Renal cortical epithelial cell (primary cell): ENCODE measurements at regions not wholly inside any gene's neighbourhood (a gene's known extent, or its start where the extent isn't known, plus 50 kb on each side); places are given as distances from the start of the nearest gene placed in this dataset.

Experiments
- DNase-seq: peaks from one replicate; pipeline ENCODE4 v3.0.0-alpha.2; 2011; ENCODE audit warnings: low read depth

- DNase-seq, result no peak
These were observed 1422.9 kb downstream of the TBC1D22A start for GRCh38 chr22:48185071-48186055.

DNA sequence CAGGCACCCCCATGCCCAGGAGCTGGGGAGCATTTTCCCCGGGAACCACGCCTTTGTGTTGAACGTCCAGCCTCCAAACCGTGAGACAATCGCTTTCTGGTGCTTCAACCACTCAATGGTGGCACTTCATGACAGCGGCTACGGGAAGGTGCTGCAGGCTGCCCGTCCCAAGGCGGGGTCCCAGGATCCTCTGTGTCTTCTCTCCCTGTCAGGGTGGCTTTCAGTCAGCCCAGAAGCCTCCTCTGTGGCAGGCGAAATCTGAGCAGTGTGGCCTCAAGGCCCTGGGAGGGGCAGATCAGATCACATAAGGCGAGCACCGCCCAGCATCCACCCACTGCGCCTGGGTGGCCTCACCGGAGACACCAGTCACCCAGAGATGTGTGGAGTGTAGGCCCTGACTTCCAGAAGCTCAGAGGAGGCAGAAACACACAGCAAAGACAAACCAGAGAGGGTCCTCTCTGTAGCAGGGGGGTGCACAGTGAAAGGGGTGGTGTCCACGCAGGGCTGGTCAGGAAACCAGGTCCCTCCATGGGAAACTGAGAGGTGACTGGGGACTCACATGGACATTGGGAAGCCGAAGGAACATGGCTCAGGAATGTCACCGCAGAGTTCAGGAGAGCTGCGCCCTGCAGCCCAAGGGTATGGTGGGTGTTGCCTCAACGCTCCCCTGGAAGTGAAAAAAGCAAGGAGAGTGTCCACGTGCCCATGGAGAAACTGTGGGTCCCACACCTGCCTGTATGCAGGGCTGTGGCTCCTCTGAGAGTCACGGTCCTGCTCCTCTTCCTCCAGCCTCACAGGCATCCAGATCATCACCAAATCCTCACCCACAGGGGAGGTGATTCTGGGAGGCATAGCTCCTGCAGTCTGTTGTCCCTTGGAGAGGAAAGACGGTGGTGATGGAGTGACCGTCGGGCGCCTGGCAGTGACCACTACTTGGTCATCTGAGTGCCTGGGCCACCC, 1420.7 kb downstream of the TBC1D22A start:
- DNase-seq, result no peak

DNA sequence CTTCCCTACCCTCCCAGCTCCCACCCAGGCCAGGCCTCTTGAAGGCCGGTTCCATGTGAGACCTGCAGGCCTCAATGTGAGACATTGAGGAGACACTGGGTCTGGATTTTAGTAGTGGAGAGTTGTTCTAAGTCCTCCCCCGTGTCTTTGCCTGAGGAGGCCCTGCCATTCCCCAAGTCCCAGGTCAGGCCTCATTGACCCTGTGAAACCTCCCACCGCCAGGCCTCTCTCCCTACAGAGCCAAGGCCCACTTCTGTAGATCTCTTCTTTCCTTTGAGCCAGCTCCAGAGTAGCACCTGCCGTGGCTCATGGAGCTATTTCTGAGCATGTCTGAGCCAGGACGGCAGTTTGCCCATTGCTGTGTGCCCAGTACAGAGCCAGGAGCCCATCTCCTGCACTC, 1419.6 kb downstream of the TBC1D22A start:
- no peak for DNase-seq

GRCh38 chr22:48181263-48181955, 1419.0 kb downstream of the TBC1D22A start:
- DNase-seq, result no peak

DNA sequence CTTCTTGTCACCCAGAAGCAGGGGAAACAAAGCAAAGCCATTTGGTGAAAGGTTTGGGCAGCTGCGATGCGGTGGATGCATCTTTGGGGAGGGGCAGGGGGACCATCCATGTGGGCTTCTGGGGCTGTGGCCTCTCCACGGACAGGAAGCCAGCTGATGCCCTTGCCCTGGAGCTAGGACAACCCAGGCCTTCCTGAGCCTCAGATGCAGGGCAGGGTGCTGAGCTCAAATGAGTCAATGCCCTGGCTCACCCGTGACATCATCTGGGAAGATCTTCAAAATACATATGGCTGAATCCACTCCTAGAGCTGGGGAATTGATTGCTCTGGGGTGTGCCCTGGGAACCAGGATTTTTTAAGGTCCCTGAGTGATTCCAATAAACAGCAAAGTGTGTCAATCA, 1418.2 kb downstream of the TBC1D22A start:
- no peak for DNase-seq

- DNase-seq, result no peak
These were observed 1417.4 kb downstream of the TBC1D22A start for GRCh38 chr22:48179571-48180546.

GRCh38 chr22:48178536-48178935, 1416.1 kb downstream of the TBC1D22A start:
- no peak for DNase-seq

- no peak for DNase-seq
These were observed 1415.2 kb downstream of the TBC1D22A start for GRCh38 chr22:48177631-48178030.

GRCh38 chr22:48175721-48176120, 1413.3 kb downstream of the TBC1D22A start:
- DNase-seq, result no peak

GRCh38 chr22:48173773-48174160, 1411.3 kb downstream of the TBC1D22A start:
- DNase-seq, result no peak

DNA sequence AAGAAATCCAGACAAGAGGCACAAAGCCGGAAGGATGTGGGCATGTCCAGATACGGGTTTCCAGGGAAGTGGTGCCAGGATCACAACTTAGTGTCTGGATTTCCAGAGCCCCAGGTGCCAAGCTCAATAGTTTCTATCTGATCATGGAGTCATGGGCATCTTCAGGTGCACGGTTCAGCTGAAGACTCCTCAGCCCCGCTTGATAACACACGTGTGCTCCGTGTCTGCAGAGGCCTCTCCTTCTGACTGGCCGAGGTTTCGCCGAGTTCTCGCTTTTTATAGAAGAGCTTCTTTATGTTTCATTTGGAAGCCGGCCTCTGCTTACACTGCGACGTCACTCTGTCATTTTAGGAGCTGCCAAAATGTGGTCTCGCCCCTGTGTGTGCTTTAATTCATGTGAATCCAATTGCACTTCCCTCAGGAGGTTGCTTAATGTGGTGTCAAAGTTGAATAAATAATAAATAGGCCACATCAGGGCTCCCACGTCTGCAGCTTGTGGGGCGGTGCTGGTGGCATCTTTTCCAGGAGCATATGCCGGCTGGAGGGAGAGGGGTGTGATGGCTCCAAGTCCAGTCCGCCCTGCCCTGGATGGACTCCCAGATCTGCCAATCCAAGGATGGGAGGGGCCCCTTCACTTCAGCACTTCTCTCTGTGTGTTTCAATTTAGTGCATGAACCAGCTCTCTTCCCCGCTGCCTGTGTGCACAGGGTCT, 1410.8 kb downstream of the TBC1D22A start:
- DNase-seq, result no peak

DNA sequence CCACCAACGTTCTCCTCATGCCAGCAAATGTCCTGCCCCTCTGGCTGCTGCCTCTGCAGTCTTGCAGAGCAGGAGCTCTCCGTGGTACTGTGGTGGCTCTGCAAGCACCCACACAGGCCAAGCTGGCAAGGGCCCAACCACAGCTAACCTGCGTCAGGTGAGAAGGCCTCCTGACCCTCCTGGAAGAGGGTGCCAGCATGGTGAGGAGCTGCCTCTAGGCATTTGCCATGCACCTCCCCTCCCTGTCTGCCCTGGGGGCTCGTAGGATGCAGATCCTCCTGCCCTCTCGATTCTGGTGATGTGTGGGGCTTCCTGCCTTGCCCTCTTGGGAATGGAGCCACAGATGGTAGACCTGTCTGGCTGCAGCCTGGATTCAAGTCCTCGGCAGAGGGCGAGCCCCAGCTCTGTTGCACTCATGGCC, 1408.8 kb downstream of the TBC1D22A start:
- no peak for DNase-seq

GRCh38 chr22:48169227-48169626, 1406.8 kb downstream of the TBC1D22A start:
- DNase-seq, result no peak

- DNase-seq, result no peak
These were observed 1404.8 kb downstream of the TBC1D22A start for GRCh38 chr22:48167238-48167637.

DNA sequence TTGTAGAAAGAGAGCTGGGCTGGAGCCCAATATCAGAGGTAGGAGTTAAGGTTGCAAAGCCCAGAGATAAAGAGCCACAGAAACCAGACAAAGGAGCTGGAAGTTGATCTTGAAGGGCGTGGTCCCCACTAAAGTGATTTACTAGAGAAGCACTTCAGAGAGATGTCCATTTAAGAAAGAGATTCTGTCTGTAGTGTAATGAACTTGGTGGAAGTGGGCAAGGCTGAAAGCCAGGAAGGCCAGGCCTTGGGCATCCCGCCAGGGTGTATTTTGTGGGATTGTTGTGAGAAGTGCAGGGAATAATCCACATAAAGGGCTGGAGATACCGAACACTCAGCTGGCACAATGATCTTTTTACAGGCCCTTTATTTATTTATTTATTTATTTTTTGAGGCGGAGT, 1398.8 kb downstream of the TBC1D22A start:
- no peak for DNase-seq

- no peak for DNase-seq
These were observed 1395.2 kb downstream of the TBC1D22A start for GRCh38 chr22:48157676-48158075.

DNA sequence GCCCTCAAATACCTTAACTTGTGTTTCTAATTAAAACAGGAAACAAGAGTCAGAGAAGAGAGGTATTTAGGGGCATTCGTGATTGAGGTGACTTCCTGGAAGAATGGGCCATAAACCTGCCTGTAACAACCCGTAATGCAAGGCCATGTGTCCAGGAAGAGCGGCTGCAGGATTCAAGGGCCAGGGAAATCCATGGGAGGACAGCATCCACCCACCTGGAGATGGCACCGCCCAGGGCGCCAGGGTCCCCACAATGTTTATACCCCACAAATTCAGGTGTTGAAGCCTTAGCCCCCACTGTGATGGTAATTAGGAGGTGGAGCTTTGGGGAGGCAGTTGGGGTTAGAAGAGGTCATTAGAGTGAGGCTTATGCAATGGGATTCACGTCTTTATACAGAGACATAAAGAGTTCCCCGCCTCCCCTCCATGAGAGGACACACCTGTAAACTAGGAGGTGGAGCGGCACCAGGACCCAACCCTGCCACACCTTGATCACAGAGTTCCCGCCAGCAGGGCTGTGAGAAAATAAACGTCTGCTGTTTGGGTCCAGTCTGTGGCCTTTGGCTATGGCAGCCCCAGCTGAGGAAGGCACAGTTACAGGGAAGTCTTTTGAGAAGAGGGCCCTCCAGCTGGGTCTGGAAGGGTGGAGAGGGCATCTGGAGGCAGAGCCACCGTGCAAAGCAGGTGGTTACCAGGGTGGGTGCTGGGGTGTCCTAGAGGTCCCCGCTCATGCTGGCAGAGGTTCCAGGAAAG, 1394.3 kb downstream of the TBC1D22A start:
- no peak for DNase-seq

GRCh38 chr22:48155446-48155845, 1393.0 kb downstream of the TBC1D22A start:
- DNase-seq, result no peak

DNA sequence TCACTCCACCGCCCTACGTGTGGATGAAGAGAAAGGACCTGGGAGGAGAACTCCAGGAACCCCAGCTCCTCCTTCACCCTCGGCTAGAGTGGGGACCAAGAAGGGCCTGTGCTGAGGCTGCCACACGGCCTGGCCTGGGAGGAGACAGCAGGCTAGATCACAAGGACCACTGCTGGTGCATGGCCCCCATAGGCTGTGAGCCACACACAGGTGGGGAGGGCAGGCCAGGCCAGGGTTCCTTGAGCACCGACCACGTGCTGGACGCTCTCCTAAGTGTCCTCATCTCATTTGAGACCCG, 1392.4 kb downstream of the TBC1D22A start:
- no peak for DNase-seq
